Amniotic epithelial cell (primary cell): ENCODE measurements at regions not wholly inside any gene's neighbourhood (a gene's known extent, or its start where the extent isn't known, plus 50 kb on each side); places are given as distances from the start of the nearest gene placed in this dataset.
"Not testable (repeated sequence)": the region's sequence is repeated elsewhere in the genome, so short reads cannot be mapped to it uniquely, and the experiment has no call there.

Source experiments
- DNase-seq: peaks from one replicate; pipeline ENCODE4 v3.0.0-alpha.2; 2010; ENCODE audit warnings: low read depth

- DNase-seq, result no peak
Measured at GRCh38 chr6:145155873-145156782, 579.2 kb downstream of the EPM2A start.

GRCh38 chr6:145158636-145159035 is 576.7 kb downstream of the EPM2A start:
- DNase-seq, result not testable (repeated sequence)

GRCh38 chr6:145159921-145160320 is 575.4 kb downstream of the EPM2A start:
- no peak for DNase-seq

- no peak for DNase-seq
Measured at GRCh38 chr6:145161501-145161900, 573.8 kb downstream of the EPM2A start.

- no peak for DNase-seq
Measured at GRCh38 chr6:145169726-145170224, 565.5 kb downstream of the EPM2A start.

- DNase-seq, result peak; percentile 4
Measured at GRCh38 chr6:145175470-145175869, 559.9 kb downstream of the EPM2A start.

- DNase-seq, result no peak
Measured at GRCh38 chr6:145178391-145178790, 556.9 kb downstream of the EPM2A start.

- DNase-seq, result no peak
Measured at GRCh38 chr6:145187491-145188206, 547.7 kb downstream of the EPM2A start.

GRCh38 chr6:145189836-145190235 is 545.5 kb downstream of the EPM2A start:
- no peak for DNase-seq

GRCh38 chr6:145194389-145194788 is 540.9 kb downstream of the EPM2A start:
- no peak for DNase-seq

GRCh38 chr6:145199961-145200360 is 535.4 kb downstream of the EPM2A start:
- DNase-seq, result peak; percentile 62

GRCh38 chr6:145204301-145204700 is 531.0 kb downstream of the EPM2A start:
- DNase-seq, result no peak

- DNase-seq, result peak; percentile 51
Measured at GRCh38 chr6:145206247-145206907, 528.9 kb downstream of the EPM2A start.

GRCh38 chr6:145208474-145208873 is 526.8 kb downstream of the EPM2A start:
- DNase-seq, result no peak

- DNase-seq, result no peak
Measured at GRCh38 chr6:145209272-145209671, 526.0 kb downstream of the EPM2A start.

GRCh38 chr6:145212813-145213212 is 522.5 kb downstream of the EPM2A start:
- DNase-seq, result no peak

- DNase-seq, result peak; percentile 19
Measured at GRCh38 chr6:145213614-145214013, 521.7 kb downstream of the EPM2A start.

- peak; percentile 27 for DNase-seq
Measured at GRCh38 chr6:145214570-145214969, 520.8 kb downstream of the EPM2A start.

GRCh38 chr6:145224450-145224849 is 510.9 kb downstream of the EPM2A start:
- DNase-seq, result no peak

GRCh38 chr6:145225500-145225899 is 509.8 kb downstream of the EPM2A start:
- DNase-seq, result no peak

GRCh38 chr6:145227593-145227992 is 507.7 kb downstream of the EPM2A start:
- no peak for DNase-seq

GRCh38 chr6:145228962-145229582 is 506.2 kb downstream of the EPM2A start:
- DNase-seq, result no peak
